ENCODE measurements at regions not wholly inside any gene's neighbourhood (a gene's known extent, or its start where the extent isn't known, plus 50 kb on each side); places are given as distances from the start of the nearest gene placed in this dataset.

GRCh38 chr12:46522071-46522470 lies 149.5 kb upstream of the SLC38A2 start:
- TF ChIP-seq CTCF (conservative IDR thresholded peaks at IDR 0.05; ENCODE audit: low read depth, low read length): no peak
- TF ChIP-seq EZH2 (IDR thresholded peaks at IDR 0.05; ENCODE audit: borderline replicate concordance, low read depth, low read length, poor library complexity, severe bottlenecking): no peak
